Caco-2 (cell line): ENCODE measurements at regions not wholly inside any gene's neighbourhood (a gene's known extent, or its start where the extent isn't known, plus 50 kb on each side); places are given as distances from the start of the nearest gene placed in this dataset.

Experiments used
- BruUV-seq: library from RNA; stranded (reverse); fragments of 400-500 nt; replicated peaks from 2 replicates; lab custom pipeline; 2021; lab: Mats Ljungman, UMichigan
- CTCF ChIA-PET: fragments of 300-600 bp; sonication (Branson Sonifier 250); formaldehyde crosslinking; loops from one replicate; lab custom pipeline; 2022; ENCODE audit warnings: antibody characterized with exemption; lab: Charles Lee
- POLR2A ChIA-PET: fragments of 300-600 bp; sonication (Branson Sonifier 250); formaldehyde crosslinking; loops from one replicate; lab custom pipeline; 2022; ENCODE audit warnings: antibody characterized with exemption; lab: Charles Lee
- DNase-seq, 2 experiments: peaks; one replicate each; pipeline versions ENCODE4 v3.0.0 to v3.0.0-alpha.2; 2020 to 2022
- H3K27me3 ChIP-seq: replicated peaks from 2 replicates; pipeline ENCODE4 v1.6.0; 2011; ENCODE audit warnings: low read length; ENCODE audit not compliant: control insufficient read depth, insufficient read depth
- H3K36me3 ChIP-seq: 2 replicates; pipeline ENCODE4 v1.5.1; 2011; ENCODE audit warnings: low read length; ENCODE audit not compliant: control insufficient read depth, insufficient read depth
- H3K4me1 ChIP-seq: fragments of 250-450 bp; sonication (Bioruptor Pico); 2 replicates; pipeline ENCODE4 v1.5.1; 2020; ENCODE audit warnings: mild to moderate bottlenecking
- H3K4me3 ChIP-seq: 2 replicates; pipeline ENCODE4 v1.5.1; 2011; ENCODE audit warnings: low read depth, mild to moderate bottlenecking, control low read depth, low read length
- H3K9me3 ChIP-seq: fragments of 250-450 bp; sonication (Bioruptor Pico); 2 replicates; pipeline ENCODE4 v1.5.1; 2020; ENCODE audit warnings: mild to moderate bottlenecking, moderate library complexity
- H3K27ac Mint-ChIP-seq: one replicate; pipeline ENCODE4 v1.8.0; 2022; ENCODE audit warnings: mixed read lengths; ENCODE audit not compliant: unreplicated experiment
- H3K27me3 Mint-ChIP-seq: one replicate; pipeline ENCODE4 v1.8.0; 2022; ENCODE audit warnings: mixed read lengths; ENCODE audit not compliant: insufficient read depth, unreplicated experiment
- H3K36me3 Mint-ChIP-seq: one replicate; pipeline ENCODE4 v1.8.0; 2022; ENCODE audit warnings: mild to moderate bottlenecking, mixed read lengths; ENCODE audit not compliant: insufficient read depth, unreplicated experiment
- H3K4me1 Mint-ChIP-seq: one replicate; pipeline ENCODE4 v1.8.0; 2022; ENCODE audit warnings: low read depth, mixed read lengths; ENCODE audit not compliant: unreplicated experiment
- H3K4me3 Mint-ChIP-seq: one replicate; pipeline ENCODE4 v1.8.0; 2022; ENCODE audit warnings: mild to moderate bottlenecking, moderate library complexity, mixed read lengths; ENCODE audit not compliant: unreplicated experiment
- H3K9me3 Mint-ChIP-seq: one replicate; pipeline ENCODE4 v1.8.0; 2022; ENCODE audit warnings: mixed read lengths; ENCODE audit not compliant: unreplicated experiment
- CTCF ChIP-seq, 2 experiments: fragments of 200-600 bp in 1 of 2; IDR thresholded peaks; 1 replicate in 1 of 2; 2 replicates in 1 of 2; pipeline versions ENCODE4 v1.5.1 to v1.8.0; 2011 to 2022; ENCODE audit warnings: antibody characterized with exemption in 1 of 2, control low read depth in 1 of 2, inconsistent platforms in 1 of 2, low read depth in 1 of 2, low read length in 1 of 2, mild to moderate bottlenecking in 1 of 2, moderate library complexity in 1 of 2; ENCODE audit not compliant: insufficient read depth in 1 of 2, severe bottlenecking in 1 of 2, unreplicated experiment in 1 of 2
- intact Hi-C: fragments of 100-400 bp; cut with micrococcal nuclease; formaldehyde crosslinking; loops from one replicate; pipeline ENCODE4 v1.10.0; 2022; ENCODE audit not compliant: unreplicated experiment

- no peak overlapping the region for H3K27ac Mint-ChIP-seq
These were observed 256.4 kb upstream of the IRX1 start for GRCh38 chr5:3339092-3339797.

GRCh38 chr5:3337812-3338541, 257.7 kb upstream of the IRX1 start:
- no peak overlapping the region for H3K27ac Mint-ChIP-seq
- no peaks in the 10 kb centered on the region for H3K36me3 Mint-ChIP-seq
- no peaks in the 10 kb centered on the region for H3K36me3 ChIP-seq
- no TSS peak for BruUV-seq
- ChIA-PET POLR2A (no interaction called here), CTCF (no interaction called here)
- peaks cover 11% of the 10 kb centered on the region for H3K27me3 Mint-ChIP-seq
- no peak for DNase-seq
- no peak for TF ChIP-seq CTCF (IDR thresholded peaks at IDR 0.05; ENCODE audit: insufficient read depth in 1 of 2, low read depth in 1 of 2, low read length in 1 of 2, severe bottlenecking in 1 of 2, unreplicated experiment in 1 of 2)
- peaks cover 19% of the 10 kb centered on the region for H3K9me3 Mint-ChIP-seq
- no peaks in the 10 kb centered on the region for H3K4me1 Mint-ChIP-seq
- no peak overlapping the region for H3K4me3 ChIP-seq
- no peaks in the 10 kb centered on the region for H3K9me3 ChIP-seq
- no peaks in the 10 kb centered on the region for H3K4me1 ChIP-seq
- intact Hi-C loops = no loop called here
- H3K4me3 Mint-ChIP-seq = no peak overlapping the region
- no peaks in the 10 kb centered on the region for H3K27me3 ChIP-seq

More at GRCh38 chr5:3339092-3339797, 256.4 kb upstream of the IRX1 start:
- Histone ChIP-seq H3K9me3 (no peaks in the 10 kb centered on the region), H3K27me3 (no peaks in the 10 kb centered on the region), H3K4me1 (no peaks in the 10 kb centered on the region), H3K4me3 (no peak overlapping the region), H3K36me3 (no peaks in the 10 kb centered on the region)
- CTCF ChIA-PET = no interaction called here
- intact Hi-C loops = no loop called here
- H3K4me3 Mint-ChIP-seq = no peak overlapping the region
- H3K27me3 Mint-ChIP-seq = peaks cover 11% of the 10 kb centered on the region
- no peaks in the 10 kb centered on the region for H3K36me3 Mint-ChIP-seq
- DNase-seq = no peak
- no peaks in the 10 kb centered on the region for H3K4me1 Mint-ChIP-seq
- BruUV-seq = no TSS peak
- POLR2A ChIA-PET = no interaction called here
- H3K9me3 Mint-ChIP-seq = peaks cover 19% of the 10 kb centered on the region
- TF ChIP-seq CTCF (IDR thresholded peaks at IDR 0.05; ENCODE audit: insufficient read depth in 1 of 2, low read depth in 1 of 2, low read length in 1 of 2, severe bottlenecking in 1 of 2, unreplicated experiment in 1 of 2) = no peak

DNA sequence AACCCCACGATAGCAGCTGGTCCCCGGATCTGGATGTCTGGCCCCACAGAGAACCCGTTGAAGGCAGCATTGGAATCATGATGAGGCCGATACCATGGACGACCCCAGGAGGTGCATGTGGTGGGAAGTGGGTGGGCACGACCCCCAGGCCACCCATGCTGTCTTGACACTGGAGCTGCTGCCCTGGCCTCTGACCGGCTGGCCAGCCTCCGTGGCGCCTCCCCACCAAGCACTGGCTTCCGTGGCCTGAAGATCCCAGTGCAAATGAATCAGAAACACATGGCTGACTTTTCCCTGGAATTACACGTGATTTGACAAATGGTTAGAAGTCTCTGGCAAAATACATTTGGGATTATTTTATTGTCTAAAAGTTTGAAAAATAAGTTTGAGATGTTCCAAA, 259.0 kb upstream of the IRX1 start:
- H3K27me3 ChIP-seq = no peaks in the 10 kb centered on the region
- H3K4me1 Mint-ChIP-seq = no peaks in the 10 kb centered on the region
- H3K4me3 Mint-ChIP-seq = no peak overlapping the region
- intact Hi-C loops = no loop called here
- TF ChIP-seq CTCF (IDR thresholded peaks at IDR 0.05; ENCODE audit: insufficient read depth in 1 of 2, low read depth in 1 of 2, low read length in 1 of 2, severe bottlenecking in 1 of 2, unreplicated experiment in 1 of 2) = no peak
- H3K4me1 ChIP-seq = no peaks in the 10 kb centered on the region
- no TSS peak for BruUV-seq
- H3K9me3 Mint-ChIP-seq = peaks cover 19% of the 10 kb centered on the region
- no peaks in the 10 kb centered on the region for H3K36me3 ChIP-seq
- POLR2A ChIA-PET = no interaction called here
- H3K27ac Mint-ChIP-seq = no peak overlapping the region
- peaks cover 9% of the 10 kb centered on the region for H3K27me3 Mint-ChIP-seq
- H3K36me3 Mint-ChIP-seq = no peaks in the 10 kb centered on the region
- CTCF ChIA-PET = no interaction called here
- H3K4me3 ChIP-seq = no peak overlapping the region
- no peak for DNase-seq
- H3K9me3 ChIP-seq = no peaks in the 10 kb centered on the region
